Large intestine (tissue), 3 donors: ENCODE measurements at regions not wholly inside any gene's neighbourhood (a gene's known extent, or its start where the extent isn't known, plus 50 kb on each side); places are given as distances from the start of the nearest gene placed in this dataset.

ENCODE experiments used
- DNase-seq, 2 donors: peaks; one replicate each; pipeline versions ENCODE4 v3.0.0 to v3.0.0-alpha.2; 2013
- H3K27ac ChIP-seq: one replicate; pipeline ENCODE4 v1.5.1; 2013; ENCODE audit warnings: low read length
- H3K27me3 ChIP-seq: 2 replicates; pipeline ENCODE4 v1.6.1; 2013; ENCODE audit warnings: low read length; ENCODE audit not compliant: control insufficient read depth, insufficient read depth
- H3K36me3 ChIP-seq: 2 replicates; pipeline ENCODE4 v1.6.1; 2013; ENCODE audit warnings: low read length; ENCODE audit not compliant: control insufficient read depth, insufficient read depth
- H3K4me1 ChIP-seq: one replicate; pipeline ENCODE4 v1.6.1; 2013; ENCODE audit warnings: low read length; ENCODE audit not compliant: control insufficient read depth, insufficient read depth
- H3K4me3 ChIP-seq: one replicate; pipeline ENCODE4 v1.5.1; 2013; ENCODE audit warnings: low read length
- H3K9me3 ChIP-seq: one replicate; pipeline ENCODE4 v1.6.1; 2013; ENCODE audit warnings: mild to moderate bottlenecking, low read depth, low read length, moderate library complexity; ENCODE audit not compliant: control insufficient read depth
- WGBS: methylation state at CpG from one replicate; pipeline ENCODE4 v1.1.5; 2013; ENCODE audit warnings: low lambda C conversion rate; ENCODE audit not compliant: insufficient coverage; 5-methylcytosine and 5-hydroxymethylcytosine counted together

DNA sequence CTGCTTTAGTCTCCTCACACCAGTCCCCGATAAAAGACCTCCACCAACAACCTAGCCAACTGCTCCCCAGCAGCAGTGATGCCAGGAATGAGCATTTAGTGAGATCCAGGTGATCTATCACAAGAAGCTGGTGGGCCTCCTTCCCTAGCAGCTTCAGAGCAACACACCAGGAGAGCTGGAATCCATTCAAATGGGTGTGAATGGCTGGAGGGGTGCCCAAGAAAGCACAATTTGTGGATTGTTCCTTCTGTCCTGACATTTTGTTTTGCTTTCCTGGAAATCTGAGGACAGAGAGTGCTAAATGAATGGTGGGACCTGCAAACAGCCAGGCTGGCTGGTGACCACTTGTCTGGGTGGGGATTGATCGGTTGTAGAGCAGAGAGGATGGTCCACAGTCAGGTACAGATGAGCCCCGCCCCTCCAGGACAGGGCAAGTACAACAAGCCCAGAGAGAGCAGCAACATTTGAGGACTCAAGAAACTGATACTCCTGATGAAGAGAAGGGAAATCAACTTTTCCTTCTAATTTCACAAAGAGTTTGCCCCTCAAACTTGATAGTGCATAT, 316.8 kb downstream of the VPS13C start:
- H3K27ac ChIP-seq: no peak overlapping the region
- no peak for DNase-seq
- H3K4me1 ChIP-seq: no peaks in the 10 kb centered on the region
- H3K4me3 ChIP-seq: no peak overlapping the region
- no peaks in the 10 kb centered on the region for H3K9me3 ChIP-seq
- no CpG with 5 or more reads among the region's 3 CpGs for WGBS
- no peaks in the 10 kb centered on the region for H3K36me3 ChIP-seq
- H3K27me3 ChIP-seq: no peaks in the 10 kb centered on the region

DNA sequence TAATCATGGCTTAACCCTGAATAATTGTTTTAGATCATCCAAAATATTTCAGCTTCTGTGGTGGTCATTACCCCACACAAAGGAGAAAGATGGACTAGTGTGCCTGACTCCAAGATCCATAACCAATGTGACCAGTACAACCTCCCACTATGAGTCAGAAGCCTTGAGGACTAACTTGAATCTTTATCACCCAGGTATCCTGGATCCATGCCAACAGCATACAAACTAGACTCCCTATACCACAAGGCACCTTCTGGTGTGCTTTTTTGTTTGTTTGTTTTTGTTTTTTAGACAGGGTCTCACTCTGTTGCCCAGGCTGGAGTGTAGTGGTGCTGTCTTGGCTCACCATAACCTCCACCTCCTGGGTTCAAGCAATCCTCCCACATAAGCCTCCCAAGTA, 317.7 kb downstream of the VPS13C start:
- no peak overlapping the region for H3K27ac ChIP-seq

DNA sequence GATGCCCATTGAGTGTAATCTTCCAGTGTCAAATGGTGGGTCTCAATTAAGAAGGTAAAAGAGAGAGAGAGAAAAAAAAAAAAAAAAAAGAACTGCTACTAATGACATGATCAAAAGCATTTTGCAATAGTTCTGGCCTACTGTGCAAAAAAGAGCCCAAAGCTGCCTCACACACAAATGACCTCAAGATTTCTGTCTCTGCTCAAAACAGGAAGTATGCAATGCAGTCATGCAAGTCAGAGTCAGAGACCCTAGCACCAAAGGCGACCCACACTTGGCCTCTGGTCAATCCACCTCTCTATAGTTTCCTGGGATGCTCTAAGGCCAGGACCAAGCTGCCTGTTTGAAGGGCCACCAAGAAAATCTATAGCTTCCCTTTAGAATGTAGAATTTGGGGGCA, 323.5 kb downstream of the VPS13C start:
- WGBS: no CpG with 5 or more reads among the region's 1 CpG
- Histone ChIP-seq H3K36me3 (no peaks in the 10 kb centered on the region), H3K27ac (no peak overlapping the region), H3K4me3 (no peak overlapping the region), H3K9me3 (no peaks in the 10 kb centered on the region), H3K4me1 (no peaks in the 10 kb centered on the region), H3K27me3 (no peaks in the 10 kb centered on the region)
- DNase-seq: no peak

More for the DNA sequence above, 317.7 kb downstream of the VPS13C start:
- DNase-seq: no peak
- Histone ChIP-seq H3K36me3 (no peaks in the 10 kb centered on the region), H3K9me3 (no peaks in the 10 kb centered on the region), H3K27me3 (no peaks in the 10 kb centered on the region), H3K4me3 (no peak overlapping the region), H3K4me1 (no peaks in the 10 kb centered on the region)

DNA sequence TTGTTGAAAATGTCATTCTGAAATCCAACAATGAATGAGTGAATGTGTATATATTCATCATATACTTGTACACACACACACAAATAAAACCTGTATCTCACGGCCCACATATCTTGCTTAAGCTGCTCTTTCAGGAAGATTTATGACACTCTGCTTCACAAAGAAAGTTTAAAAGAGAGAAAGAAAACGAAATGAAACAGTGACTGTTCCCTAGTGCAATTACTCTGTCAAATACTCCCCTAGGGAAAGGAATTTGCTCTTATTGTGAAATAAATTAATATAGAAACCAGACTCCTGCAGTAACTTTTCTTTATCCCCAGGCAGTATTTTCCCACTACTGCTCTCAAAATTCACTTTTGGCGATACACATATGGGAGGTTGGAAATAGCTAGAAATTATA, 329.1 kb downstream of the VPS13C start:
- WGBS: 100% methylated on average over 1 of the region's 3 CpGs
- H3K27ac ChIP-seq: no peak overlapping the region
- H3K9me3 ChIP-seq: no peaks in the 10 kb centered on the region
- peaks cover 4% of the 10 kb centered on the region for H3K27me3 ChIP-seq
- no peaks in the 10 kb centered on the region for H3K4me1 ChIP-seq
- H3K4me3 ChIP-seq: no peak overlapping the region
- no peak for DNase-seq
- no peaks in the 10 kb centered on the region for H3K36me3 ChIP-seq

DNA sequence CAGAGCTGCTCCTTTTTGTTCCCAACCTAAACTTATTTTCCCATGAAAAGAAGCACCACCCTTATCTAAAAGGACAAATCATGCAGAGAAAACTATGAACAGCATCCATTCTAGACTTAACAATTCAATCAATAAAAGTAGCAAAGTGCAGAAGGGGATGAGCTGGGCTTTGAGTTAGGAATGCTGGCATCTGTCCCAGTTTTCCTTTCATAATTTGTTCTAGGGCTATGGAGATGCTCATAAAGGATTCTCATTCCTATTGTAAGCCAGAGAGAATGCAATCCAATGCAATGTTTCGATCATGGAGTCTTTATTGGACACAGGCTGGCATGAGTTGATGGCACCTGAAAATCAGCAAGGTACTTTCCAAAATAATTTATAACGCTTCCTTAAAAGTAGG, 330.6 kb downstream of the VPS13C start:
- DNase-seq: no peak
- Histone ChIP-seq H3K4me3 (no peak overlapping the region), H3K4me1 (no peaks in the 10 kb centered on the region), H3K27me3 (peaks cover 4% of the 10 kb centered on the region), H3K27ac (no peak overlapping the region), H3K9me3 (no peaks in the 10 kb centered on the region), H3K36me3 (no peaks in the 10 kb centered on the region)
- WGBS: 89% methylated on average over 1 of the region's 2 CpGs

DNA sequence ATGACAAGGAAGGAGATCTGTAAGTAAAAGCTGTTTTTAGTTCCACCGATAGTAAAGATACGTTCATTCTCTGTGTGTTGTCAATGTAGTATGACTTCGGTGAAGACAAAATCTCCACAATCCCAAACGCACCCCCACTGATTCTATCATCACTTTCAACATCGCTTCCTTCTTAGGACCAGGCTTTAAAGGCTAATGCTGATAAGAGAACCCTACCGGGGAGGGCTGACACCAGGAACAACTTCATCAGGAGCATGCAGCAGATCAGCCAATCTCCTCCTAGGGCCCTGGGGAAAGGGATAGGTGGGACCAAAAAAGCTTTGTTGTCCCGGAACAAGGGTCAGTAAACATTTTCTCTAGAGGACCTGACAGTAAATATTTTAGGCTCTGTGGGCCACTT, 334.1 kb downstream of the VPS13C start:
- Histone ChIP-seq H3K4me3 (no peak overlapping the region), H3K27me3 (peaks cover 4% of the 10 kb centered on the region), H3K4me1 (no peaks in the 10 kb centered on the region), H3K9me3 (no peaks in the 10 kb centered on the region), H3K27ac (no peak overlapping the region), H3K36me3 (no peaks in the 10 kb centered on the region)
- no peak for DNase-seq
- WGBS: no CpG with 5 or more reads among the region's 7 CpGs

DNA sequence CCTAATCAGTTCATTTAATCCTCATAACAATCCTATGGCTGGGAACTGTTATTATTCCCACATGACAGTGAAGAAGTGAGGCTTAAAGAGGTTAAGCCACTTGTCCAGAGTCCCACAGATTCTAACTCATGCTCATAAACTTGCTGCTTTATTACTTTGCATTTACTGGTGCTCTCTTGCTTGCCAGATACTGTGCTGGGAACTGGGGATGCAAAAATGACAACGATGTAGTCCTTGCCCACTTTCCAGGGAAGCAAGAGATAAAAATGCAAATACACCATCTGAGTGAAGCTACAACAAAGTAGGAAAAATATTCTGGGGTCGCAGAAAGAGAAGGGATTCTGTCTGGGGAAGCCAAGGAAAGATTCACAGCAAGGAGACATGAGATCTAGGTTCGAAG, 335.0 kb downstream of the VPS13C start:
- Histone ChIP-seq H3K9me3 (no peaks in the 10 kb centered on the region), H3K36me3 (no peaks in the 10 kb centered on the region), H3K4me1 (no peaks in the 10 kb centered on the region), H3K27ac (no peak overlapping the region), H3K27me3 (peaks cover 4% of the 10 kb centered on the region), H3K4me3 (no peak overlapping the region)
- 76% methylated on average over 2 of the region's 3 CpGs for WGBS
- no peak for DNase-seq

DNA sequence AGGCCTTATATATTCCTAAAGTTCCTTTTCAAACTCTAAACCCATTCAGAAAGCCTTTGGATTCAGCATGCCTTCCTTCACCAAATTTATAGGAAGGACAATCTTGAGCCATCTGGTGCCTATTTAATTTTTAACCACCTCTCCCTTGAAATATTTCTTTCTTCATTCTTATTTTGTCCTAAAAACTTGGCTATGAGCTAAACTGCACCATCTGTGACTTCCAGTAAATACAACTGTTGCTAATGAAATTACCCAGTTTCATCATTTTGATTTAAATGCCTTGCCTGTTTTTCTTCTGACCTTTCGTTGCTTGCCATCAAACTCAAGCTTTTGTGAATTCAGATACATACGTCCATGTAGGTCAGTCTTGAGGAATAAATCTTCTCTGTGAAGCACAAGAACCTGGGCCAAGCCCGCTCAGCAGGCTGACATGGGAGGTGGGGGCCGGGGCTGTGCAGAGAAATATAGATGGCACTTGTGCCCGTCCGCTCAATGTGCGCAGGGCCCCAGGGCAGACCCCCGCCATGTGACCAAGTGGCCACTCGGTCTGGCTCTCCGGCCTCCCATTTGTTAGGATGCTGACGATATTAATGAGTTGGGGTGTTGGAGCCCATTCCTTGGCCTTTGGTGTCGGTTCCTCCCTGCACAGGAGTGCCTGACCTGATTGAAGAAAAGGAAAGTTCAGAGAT, 335.9 kb downstream of the VPS13C start:
- no peak overlapping the region for H3K4me3 ChIP-seq
- 61% methylated on average over 2 of the region's 12 CpGs for WGBS
- H3K27ac ChIP-seq: no peak overlapping the region
- H3K4me1 ChIP-seq: no peaks in the 10 kb centered on the region
- H3K36me3 ChIP-seq: no peaks in the 10 kb centered on the region
- peaks cover 4% of the 10 kb centered on the region for H3K27me3 ChIP-seq
- no peaks in the 10 kb centered on the region for H3K9me3 ChIP-seq
- DNase-seq: no peak

DNA sequence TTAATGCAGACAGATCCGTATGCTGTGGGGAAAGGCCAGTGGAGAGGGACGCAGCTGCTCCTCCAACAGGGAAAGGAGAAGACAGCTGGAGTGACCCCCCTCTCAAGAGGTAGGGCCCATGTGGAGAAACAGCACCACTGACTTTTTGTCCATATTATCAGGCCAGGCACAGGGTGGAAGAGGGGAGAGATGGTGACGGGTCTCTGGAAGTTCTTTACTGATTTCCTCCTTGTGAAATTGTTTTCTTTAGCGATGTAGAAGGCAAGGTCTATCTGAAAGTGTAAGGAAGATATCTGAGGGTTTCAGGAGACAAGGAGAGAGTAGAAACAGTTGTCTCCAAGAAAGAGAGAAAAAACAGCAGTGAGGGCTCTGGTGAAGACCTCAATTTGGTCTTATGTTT, 338.8 kb downstream of the VPS13C start:
- Histone ChIP-seq H3K27ac (no peak overlapping the region), H3K27me3 (no peaks in the 10 kb centered on the region), H3K9me3 (no peaks in the 10 kb centered on the region), H3K36me3 (no peaks in the 10 kb centered on the region), H3K4me1 (no peaks in the 10 kb centered on the region), H3K4me3 (no peak overlapping the region)
- DNase-seq: no peak
- no CpG with 5 or more reads among the region's 4 CpGs for WGBS

DNA sequence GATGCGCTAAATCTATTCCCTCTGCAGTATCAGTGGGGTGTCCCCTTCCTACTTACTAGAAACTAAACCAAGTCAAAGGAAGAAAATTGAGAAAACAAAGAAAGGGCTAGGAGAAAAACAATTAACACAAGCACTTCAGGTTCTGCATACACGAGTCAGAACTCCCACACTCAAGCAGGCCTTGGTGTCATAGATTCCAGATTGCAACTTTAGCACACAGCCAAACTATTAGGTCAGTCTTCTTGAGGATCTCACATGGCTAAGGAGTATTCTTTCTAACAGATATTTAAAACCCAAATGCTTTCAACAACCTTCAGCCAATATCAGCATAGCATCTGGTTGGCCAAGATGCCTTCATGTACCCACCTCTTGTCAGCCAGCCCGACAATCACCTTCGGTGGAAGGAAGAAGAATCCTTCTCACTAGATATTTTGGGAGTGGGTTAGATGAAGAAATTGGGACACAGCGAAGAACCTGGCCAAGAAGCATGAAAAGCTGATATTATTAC, 340.0 kb downstream of the VPS13C start:
- WGBS: 100% methylated on average over 1 of the region's 5 CpGs
- H3K27me3 ChIP-seq: no peaks in the 10 kb centered on the region
- H3K36me3 ChIP-seq: no peaks in the 10 kb centered on the region
- no peak overlapping the region for H3K4me3 ChIP-seq
- no peaks in the 10 kb centered on the region for H3K4me1 ChIP-seq
- no peaks in the 10 kb centered on the region for H3K9me3 ChIP-seq
- H3K27ac ChIP-seq: no peak overlapping the region
- DNase-seq: no peak

DNA sequence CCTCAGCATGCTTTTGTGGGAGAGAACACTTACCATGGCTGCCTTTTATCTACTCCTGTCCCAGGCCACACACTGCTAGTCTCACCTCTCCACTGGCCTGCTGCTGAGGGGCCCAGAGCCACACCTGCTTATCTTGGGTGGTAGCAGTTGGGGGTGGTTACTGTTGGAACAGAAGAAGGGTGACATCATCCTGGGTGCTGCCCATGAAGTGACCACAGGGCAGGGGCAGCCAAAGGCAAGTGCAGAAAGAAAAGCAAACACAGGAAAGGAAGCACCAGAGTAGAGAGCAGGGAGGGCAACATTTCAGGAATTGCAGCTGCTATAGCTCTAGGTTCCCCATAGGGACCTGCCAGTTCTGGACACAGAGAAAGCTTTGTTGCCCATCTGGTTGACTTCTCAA, 345.2 kb downstream of the VPS13C start:
- no peak for DNase-seq
- no peaks in the 10 kb centered on the region for H3K9me3 ChIP-seq
- no peak overlapping the region for H3K4me3 ChIP-seq
- H3K27ac ChIP-seq: no peak overlapping the region
- H3K27me3 ChIP-seq: no peaks in the 10 kb centered on the region
- H3K36me3 ChIP-seq: no peaks in the 10 kb centered on the region
- H3K4me1 ChIP-seq: no peaks in the 10 kb centered on the region
